ENCODE measurements at regions not wholly inside any gene's neighbourhood (a gene's known extent, or its start where the extent isn't known, plus 50 kb on each side); places are given as distances from the start of the nearest gene placed in this dataset.
A peak's percentile ranks its signal among the peaks of the same experiment; 100 is the strongest.

DNA sequence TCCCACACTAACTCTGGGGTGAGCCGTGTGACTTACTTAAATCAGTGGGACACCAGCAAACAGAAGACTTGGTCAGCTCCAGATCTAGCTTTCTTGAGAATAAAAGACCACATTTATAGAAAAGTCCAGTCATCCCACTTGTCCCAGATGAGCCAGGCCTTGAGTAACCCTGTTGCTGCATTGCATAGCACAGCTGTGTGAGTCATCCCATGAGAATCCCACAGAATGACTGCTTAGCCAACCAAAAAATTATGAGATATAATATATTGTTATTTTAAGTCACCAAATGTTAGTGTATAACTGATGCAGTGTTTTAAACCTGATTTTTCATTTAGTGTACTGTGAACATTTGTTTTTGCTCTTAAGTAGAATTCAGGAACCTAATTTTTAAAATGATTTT, 94.2 kb upstream of the FSHR start:
- DNase-seq, result peak in 1 of 2 donors; percentile 1

DNA sequence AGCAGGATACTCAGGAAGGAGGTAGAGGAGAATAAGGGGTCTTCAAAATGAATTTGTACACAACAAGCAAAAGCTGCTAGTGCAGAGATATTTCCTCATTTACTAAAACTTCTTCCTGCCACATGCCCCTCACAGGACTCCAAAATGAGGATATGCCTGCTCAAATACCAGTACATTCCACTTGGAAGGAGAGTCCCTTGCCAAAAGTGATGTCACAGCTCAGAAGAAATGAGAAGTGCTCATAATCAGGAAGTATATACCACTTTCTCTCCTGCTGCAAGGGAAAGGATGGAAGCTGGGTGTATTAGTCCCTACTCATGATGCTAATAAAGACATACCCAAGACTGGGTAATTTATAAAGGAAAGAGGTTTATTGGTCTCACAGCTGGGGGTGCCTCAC, 87.7 kb upstream of the FSHR start:
- peak in 1 of 2 donors; percentile 1 for DNase-seq

DNA sequence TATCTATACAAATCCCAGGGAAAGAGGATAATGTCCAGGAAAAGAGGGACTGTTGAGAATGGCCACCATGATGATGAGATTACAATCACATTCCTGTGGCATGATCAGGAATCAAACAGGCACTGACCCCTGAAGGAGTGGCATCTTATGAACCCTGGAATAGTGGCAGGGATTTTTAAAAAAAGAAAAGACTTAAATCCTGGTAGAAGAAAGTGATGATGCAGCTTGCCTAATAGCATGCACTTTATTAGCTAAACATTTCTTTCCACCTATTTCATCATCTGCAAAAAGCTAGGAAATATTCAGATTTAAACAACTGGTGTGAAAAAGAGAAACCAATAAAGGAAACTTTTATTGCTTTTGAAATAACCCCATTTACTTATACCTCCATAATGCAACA, 87.2 kb upstream of the FSHR start:
- DNase-seq, result no peak

DNA sequence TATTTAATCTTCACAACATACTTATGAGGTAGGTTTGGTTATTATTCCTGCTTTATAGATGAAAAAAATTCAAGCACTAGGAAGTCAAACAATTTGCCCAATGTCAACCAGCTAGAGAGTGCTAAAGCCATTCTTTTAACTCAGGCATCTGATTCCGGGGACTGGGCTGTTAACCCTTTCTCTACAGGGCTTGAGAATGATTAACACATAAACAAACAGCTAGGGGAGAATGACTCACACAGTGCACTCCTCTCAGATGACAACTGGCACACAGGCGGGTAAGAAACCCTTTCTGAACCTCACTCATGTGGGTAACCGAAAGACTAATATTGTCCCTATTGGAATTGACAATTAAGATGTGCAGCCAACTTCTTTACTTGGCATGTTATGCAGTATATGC, 86.3 kb upstream of the FSHR start:
- no peak for DNase-seq

DNA sequence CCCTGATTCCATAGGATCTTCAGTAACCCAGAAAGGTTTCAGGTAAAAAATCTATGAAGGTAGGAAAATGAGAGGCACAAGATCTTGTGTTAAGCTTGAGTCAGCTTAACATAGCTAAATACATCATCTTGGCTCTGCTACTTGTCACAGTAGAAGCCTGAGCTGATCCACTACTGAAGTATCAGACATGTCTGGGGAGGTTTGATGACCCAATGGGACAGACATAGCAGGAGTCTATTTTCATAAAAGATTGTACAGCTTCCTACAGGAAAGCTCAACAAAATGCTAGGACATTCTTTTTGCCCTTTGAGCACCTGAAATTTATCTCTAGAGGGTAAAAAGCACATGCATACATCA, 84.3 kb upstream of the FSHR start:
- DNase-seq, result no peak

DNA sequence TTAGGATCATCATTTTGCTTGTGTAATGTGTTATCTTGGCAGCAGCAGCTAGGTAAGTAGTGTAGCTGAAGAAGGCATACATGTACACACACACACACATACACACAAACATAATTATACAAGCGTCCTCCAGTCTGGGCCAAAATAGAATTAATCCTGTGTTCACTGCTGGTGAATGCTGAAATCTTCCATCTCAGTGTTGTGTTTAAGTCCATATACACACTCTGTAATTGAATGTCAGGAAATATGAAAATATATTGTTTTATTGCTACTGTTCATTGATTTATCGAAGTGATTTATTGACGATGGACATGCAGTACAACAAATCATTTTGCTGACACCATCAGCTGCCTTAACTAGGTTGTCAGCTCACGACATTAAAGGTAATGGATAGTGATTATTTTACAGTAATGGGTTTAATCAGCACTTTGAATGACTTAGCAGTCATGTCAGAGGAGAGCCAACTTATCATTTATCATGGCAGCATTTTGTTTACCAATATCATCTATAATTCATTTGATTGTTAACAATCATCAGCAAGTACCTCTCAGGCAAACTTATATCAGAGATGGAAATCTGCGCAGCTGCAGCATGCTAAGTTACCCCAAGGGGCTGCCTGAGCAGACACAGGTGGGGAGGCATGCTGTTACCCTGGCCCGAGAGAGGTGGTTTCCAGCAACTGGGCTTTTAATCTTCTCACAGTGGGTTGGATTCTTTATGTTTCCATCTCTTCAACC, 83.7 kb upstream of the FSHR start:
- DNase-seq, result no peak

DNA sequence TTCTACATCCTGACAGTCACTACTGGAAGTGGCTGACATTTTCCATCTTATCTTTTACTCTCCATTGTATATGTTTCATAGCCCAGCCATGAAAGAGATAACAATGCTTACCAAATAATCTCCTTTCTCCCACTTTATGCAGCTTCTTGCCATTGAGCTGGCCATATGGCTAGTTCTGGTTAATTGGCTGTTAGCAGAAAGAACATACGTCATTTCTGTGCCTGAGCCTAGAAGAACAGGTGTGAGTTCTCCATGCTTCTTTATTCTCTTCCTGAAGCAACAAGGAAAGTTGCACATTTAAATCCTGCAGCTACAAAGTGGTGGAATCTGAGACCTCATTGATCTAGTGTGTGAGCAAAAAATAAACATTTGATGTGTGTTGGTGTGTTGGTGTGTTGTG, 82.0 kb upstream of the FSHR start:
- no peak for DNase-seq

DNA sequence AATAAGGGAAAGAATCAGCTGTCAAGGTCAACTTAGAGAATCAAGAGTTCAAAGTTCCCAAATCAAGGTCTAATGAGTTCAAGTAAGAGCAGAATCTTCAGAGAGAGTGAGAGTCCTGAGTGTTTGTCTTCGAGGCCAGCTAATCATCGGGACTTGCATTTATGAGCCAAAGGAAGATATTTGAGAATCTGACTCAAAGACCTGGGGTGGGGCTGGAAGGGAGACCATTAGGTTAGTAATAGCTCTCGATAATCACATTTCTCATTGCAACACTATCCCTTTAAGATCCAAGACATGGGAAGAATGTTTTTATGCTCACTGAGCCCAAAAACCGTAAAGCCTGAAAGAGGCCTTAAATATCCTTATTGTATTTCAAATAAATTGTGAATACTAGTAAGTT, 72.0 kb upstream of the FSHR start:
- DNase-seq, result no peak

DNA sequence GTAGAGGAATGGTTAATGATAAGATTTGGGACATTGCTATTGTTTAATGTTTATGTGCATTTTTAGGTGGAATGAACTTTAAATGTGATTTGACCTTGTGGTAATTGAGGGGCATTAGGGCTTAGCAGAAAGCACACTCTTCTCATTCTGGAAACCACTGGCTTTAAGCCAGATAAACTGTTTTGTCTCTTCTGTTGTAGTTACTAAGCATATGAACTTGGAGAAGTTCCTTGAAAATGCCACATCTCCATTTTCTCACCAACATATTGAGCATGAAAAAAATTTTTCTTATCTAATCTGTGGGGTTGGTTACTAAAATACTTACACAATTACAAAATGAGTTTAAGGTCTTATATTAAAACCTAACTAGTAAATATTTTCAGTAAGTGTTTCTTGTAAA, 70.8 kb upstream of the FSHR start:
- DNase-seq, result no peak

DNA sequence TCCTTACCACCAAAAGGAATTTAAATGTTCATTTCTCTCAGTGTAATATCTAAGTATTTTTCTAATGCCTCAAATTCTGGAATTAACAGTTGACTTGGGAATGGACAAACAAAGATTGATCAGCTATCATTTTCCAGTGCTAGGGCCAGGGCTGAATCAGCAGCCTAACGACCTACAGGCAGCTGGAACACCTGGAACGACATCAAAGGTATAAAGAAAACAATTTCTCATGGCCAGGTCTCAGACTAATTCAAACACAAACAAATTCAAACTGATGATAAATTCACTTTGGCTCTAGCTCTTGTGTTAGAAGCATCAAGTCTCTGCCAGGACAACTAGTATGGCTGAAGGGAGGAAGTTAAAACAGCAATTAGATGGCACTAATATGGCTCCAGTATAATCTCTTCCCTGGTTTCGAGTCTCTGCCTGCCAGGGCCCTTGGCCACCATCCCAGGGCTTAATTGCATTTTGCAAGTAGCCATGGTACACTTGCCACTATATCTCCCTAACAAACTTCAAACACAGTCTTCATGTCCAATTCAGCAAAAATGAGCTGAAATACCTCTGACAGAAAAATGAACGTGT, 70.2 kb upstream of the FSHR start:
- no peak for DNase-seq

DNA sequence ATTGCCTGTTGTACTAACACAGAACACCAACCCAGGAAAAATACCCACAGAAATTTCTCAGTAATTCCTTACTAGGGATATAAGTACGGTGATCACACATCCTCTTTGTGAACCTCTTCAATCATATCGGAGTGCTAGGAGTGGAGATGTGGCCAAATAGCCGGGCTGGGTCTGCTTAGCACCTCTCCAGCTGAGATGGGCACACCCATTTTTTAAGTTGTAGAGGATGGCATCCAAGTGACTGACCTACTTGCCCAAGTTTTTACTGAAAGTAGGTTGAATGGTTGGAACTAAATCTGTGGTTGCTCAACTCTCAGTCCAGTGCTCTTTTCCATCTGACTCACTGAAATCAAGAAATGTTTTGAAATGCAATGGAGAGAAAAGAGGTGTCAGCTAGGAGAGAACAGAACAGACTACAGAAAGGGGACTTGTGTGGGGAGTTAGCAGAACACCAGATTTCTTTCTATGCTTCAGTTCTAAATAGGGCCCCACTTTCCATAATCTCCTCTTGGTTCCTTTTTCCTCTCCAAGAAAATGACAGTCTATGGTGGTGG, 68.7 kb upstream of the FSHR start:
- DNase-seq, result no peak

DNA sequence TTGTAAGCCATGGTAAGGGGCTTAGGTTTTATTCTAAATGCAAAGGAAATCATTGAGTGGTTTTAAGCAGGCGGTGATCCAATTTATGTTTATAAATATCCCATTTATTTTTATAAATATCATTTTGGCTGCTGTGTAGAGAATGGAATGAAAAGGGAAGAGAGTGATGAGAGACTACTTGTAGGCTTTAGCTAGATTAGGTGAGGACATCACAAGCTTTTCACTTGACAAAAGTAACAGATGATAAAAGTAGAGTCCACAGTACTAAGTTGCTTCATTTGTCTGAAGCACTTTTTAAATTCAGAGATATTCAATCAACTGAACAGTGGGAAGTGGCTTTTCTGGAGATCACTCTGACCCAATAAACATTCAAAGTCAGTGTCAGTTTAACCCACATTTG, 65.4 kb upstream of the FSHR start:
- DNase-seq, result no peak

DNA sequence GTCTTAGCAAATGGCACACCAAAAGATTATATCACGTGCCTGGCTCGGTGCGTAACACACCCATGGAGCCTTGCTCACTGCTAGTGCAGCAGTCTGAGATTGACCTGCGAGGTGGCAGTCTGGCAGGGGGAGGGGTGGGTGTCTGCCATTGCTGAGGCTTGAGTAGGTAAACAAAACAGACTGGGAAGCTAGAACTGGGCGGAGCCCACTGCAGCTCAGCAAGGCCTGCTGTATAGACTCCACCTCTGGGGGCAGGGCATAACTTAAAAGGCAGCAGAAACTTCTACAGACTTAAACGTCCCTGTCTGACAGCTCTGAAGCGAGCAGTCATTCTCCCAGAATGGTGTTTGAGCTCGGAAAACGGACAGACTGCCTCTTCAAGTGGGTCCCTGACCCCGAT, 55.9 kb upstream of the FSHR start:
- DNase-seq, result no peak

DNA sequence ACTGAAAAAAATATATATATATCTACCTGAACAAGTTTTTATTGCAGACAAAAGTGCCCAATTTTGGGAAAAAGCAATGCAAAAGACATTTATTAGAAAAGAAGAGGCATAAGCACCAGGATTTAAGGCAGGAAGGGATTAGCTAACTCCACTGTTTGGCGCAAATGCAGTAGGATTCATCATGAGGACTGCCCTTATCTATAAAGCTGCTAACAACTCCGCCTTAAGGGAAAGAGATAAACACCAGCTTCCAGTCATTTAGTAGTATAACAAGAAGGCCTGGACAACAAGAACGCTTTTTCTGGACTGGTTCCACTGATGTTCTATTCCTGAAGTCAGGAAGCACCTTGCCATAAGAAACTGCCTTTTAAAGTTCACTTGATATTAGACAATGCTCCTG, 52.9 kb upstream of the FSHR start:
- DNase-seq, result no peak
